GM18867 (cell line): ENCODE measurements at regions not wholly inside any gene's neighbourhood (a gene's known extent, or its start where the extent isn't known, plus 50 kb on each side); places are given as distances from the start of the nearest gene placed in this dataset.
"Not testable (repeated sequence)": the region's sequence is repeated elsewhere in the genome, so short reads cannot be mapped to it uniquely, and the experiment has no call there.

ENCODE experiments used
- ATAC-seq: cut with Tn5 transposase; IDR thresholded peaks from one replicate; pipeline ENCODE4 v1.9.1; 2021; ENCODE audit warnings: mild to moderate bottlenecking, moderate library complexity; ENCODE audit not compliant: unreplicated experiment

GRCh38 chrX:123788193-123788592 lies 55.3 kb upstream of the THOC2 start:
- not testable (repeated sequence) for ATAC-seq

DNA sequence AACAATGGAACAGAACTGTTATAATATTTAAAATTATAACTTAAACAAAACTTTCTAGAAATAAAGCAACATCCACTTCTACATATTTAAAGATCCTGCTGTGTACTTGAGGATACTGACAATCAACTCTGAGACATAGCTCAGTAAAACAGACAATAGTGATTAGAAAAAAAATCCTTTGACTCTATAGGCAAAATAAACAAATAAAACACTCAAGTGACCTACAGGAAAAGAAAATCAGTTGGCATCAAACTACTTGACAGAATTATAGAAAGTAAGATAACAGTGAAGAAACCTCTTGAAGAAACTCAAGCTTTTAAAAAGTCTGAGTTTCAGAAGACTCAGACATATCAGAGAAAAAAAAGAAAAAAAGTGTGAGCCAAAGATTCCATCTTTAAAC lies 55.9 kb upstream of the THOC2 start:
- no peak for ATAC-seq

GRCh38 chrX:123797543-123798447 lies 62.1 kb upstream of the XIAP start:
- no peak for ATAC-seq

DNA sequence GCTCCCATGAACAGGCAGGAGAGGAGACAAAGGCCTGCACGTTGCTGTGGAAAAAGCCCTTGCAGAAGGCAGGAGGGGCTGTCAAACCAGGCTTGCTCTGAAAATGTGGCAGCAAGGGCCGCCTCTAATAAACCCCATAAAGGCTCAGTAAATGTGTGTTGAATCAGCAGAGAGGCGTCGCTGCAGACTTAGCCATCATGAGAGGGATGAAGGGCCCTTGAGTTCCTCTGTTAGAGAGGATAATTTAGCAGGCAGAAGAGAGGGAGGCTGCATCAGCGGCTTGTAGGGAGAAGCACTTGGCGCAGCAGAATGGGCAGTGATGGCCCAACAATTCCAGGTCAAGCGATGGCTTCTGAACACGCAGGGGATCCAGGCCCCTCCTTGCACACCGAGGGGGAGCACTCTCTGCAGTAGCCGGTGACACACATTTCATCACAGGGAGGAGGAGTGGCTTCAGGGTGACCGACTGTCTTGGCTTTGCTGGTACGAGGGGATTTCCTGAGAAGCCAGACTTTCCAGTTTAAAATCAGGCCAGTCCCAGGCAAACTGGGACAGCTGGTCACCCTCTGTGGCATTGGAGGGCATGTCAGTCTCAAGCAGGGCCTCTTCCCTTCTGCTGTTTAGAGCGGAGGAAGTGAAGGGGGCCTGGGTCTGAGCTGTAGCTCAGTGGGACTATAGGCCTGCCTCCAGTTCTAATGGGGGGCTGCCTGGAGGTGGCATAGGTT lies 61.0 kb upstream of the XIAP start:
- ATAC-seq = not testable (repeated sequence)

DNA sequence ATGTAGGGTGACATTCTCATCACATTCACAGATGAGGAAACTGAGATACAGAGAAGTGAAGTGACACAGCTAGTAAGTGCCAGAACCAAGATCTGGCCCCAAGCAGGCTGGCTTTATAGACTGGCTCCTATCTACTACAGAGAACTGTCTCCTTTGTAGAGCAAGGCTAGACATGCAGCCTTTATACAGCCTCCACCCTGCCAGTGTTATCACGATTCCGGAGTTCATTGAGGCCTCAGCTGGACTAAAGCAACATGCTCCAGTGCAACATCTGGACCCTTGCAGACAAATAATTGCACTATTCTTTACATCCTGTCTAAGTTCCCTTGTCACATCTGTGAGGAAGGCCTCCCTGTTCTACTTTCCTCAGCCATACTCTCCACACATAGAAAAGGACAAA lies 58.0 kb upstream of the XIAP start:
- no peak for ATAC-seq

DNA sequence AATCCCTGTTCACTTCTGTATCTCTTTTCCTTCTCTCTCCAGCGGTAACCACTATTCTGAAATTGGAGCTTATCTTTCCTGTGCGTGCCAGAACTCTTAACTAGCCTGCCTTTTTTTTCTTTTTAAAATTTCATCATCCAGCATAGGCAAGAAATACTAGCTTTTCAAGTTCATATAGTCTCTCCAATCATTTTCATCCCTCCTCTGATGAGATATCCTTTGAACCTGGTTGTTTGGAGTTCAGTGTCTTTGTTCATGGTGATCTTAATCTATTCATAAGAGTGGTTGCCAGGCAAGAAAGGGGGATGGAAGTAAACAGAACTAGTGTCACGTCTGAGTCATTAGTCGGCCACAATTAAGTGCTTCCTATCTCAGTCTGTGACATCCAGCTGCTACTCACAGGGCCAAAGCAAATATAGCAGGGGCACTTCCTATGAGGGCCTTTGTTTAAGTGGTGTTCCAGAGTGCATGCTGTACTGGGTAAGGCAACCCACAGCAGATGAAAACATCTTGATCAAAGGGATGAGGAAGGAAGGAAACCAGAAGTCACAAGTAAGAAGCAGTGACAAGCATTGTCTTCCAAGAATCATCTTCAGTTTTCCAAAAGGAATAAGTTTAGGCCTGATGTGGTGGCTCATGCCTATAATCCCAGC lies 56.4 kb upstream of the XIAP start:
- peak; percentile 53 for ATAC-seq

DNA sequence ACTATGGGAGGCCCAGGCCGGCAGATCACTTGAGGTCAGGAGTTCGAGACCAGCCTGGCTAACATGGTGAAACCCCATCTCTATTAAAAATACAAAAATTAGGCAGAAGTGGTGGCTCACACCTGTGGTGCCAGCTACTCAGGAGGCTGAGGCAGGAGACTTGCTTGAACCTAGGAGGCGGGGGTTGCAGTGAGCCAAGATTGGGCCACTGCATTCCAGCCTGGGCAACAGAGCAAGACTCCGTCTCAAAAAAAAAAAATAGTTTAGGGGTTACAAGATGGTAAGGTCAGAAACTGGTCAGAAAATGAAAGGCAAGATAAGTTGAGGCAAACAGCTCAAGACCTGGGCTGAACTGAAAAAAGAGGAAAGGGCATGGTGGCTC lies 55.9 kb upstream of the XIAP start:
- ATAC-seq = not testable (repeated sequence)

GRCh38 chrX:123807835-123808416 lies 51.9 kb upstream of the XIAP start:
- ATAC-seq = no peak

GRCh38 chrX:123809854-123810375 lies 49.9 kb upstream of the XIAP start:
- ATAC-seq = no peak
